GM12891 (cell line): ENCODE measurements at regions not wholly inside any gene's neighbourhood (a gene's known extent, or its start where the extent isn't known, plus 50 kb on each side); places are given as distances from the start of the nearest gene placed in this dataset.

Experiments
- PAX5 ChIP-seq: IDR thresholded peaks from 2 replicates; pipeline ENCODE4 v1.6.1; 2011; ENCODE audit warnings: low read length, moderate library complexity, mild to moderate bottlenecking; ENCODE audit not compliant: insufficient read depth, severe bottlenecking
- POLR2A ChIP-seq: IDR thresholded peaks from 2 replicates; pipeline ENCODE4 v1.6.1; 2011; ENCODE audit warnings: low read depth, low read length, control low read depth
- POLR2AphosphoS5 ChIP-seq: IDR thresholded peaks from 2 replicates; pipeline ENCODE4 v1.6.1; 2011; ENCODE audit warnings: low read depth, low read length, control low read depth
- POU2F2 ChIP-seq: IDR thresholded peaks from 2 replicates; pipeline ENCODE4 v1.6.1; 2011; ENCODE audit warnings: low read depth, mild to moderate bottlenecking, control low read depth, low read length, moderate library complexity
- SPI1 ChIP-seq: IDR thresholded peaks from 2 replicates; pipeline ENCODE4 v1.6.1; 2011; ENCODE audit warnings: low read depth, low read length, control low read depth
- TAF1 ChIP-seq: IDR thresholded peaks from 2 replicates; pipeline ENCODE4 v1.6.1; 2011; ENCODE audit warnings: low read depth, low read length, control low read depth

GRCh38 chr1:2931724-2932401 is 89.4 kb upstream of the ACTRT2 start:
- TF ChIP-seq POLR2AphosphoS5 = no peak
- no peak for TF ChIP-seq TAF1
- TF ChIP-seq POLR2A = no peak
- no peak for TF ChIP-seq POU2F2
- no peak for TF ChIP-seq SPI1
- no peak for TF ChIP-seq PAX5
